Duodenal mucosa (tissue), 2 donors: ENCODE measurements at regions not wholly inside any gene's neighbourhood (a gene's known extent, or its start where the extent isn't known, plus 50 kb on each side); places are given as distances from the start of the nearest gene placed in this dataset.

Experiments used
- H3K27ac ChIP-seq: one replicate; pipeline ENCODE4 v1.7.0; 2013; ENCODE audit warnings: low read depth, low read length
- H3K27me3 ChIP-seq, 2 donors: one replicate each; pipeline ENCODE4 v1.7.0; 2013; ENCODE audit warnings: low read length in 2 of 2, control low read depth in 1 of 2; ENCODE audit not compliant: insufficient read depth in 2 of 2, control insufficient read depth in 1 of 2
- H3K36me3 ChIP-seq, 2 donors: one replicate each; pipeline ENCODE4 v1.7.0; 2013; ENCODE audit warnings: low read length in 2 of 2, control low read depth in 1 of 2; ENCODE audit not compliant: insufficient read depth in 2 of 2, control insufficient read depth in 1 of 2
- H3K4me1 ChIP-seq, 2 donors: one replicate each; pipeline ENCODE4 v1.7.0; 2013; ENCODE audit warnings: low read length in 2 of 2, control low read depth in 1 of 2; ENCODE audit not compliant: insufficient read depth in 2 of 2, control insufficient read depth in 1 of 2
- H3K4me3 ChIP-seq, 2 donors: one replicate each; pipeline ENCODE4 v1.7.0; 2013; ENCODE audit warnings: low read length in 2 of 2, low read depth in 1 of 2
- H3K9ac ChIP-seq, 2 donors: one replicate each; pipeline ENCODE4 v1.7.0; 2013; ENCODE audit warnings: low read length in 2 of 2, low read depth in 1 of 2
- H3K9me3 ChIP-seq, 2 donors: one replicate each; pipeline ENCODE4 v1.7.0; 2013; ENCODE audit warnings: low read length in 2 of 2, control low read depth in 1 of 2; ENCODE audit not compliant: control insufficient read depth in 1 of 2

DNA sequence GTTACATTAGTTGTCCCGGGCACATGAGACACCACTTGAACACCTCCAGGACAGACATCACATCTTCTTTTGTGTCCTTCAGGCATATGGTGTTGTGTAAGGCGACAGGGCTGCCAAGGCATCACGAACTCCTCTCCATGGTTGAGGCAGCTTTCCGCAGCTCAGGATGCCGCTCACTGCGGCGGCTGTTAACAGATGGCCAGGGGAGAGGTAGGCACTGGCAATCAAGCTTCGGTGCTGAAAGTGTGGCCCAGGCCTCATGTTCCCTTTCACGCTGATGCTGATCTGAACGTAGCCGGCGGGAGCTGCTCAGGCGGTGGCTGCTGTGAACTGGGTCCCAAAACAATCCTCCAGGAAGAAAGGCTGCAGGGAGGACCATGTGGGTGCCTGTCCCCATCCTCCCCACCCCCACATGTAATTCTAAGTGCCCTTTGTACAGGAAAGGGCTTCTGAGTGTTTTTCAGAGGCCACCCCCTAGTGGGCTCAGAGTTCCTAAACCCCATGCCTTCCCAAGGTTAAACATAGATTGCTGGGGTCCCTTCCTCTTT is 287.1 kb upstream of the AJAP1 start:
- Histone ChIP-seq H3K9ac (no peak overlapping the region), H3K9me3 (peaks cover 0 to 5% of the 10 kb centered on the region in 2 donors), H3K36me3 (no peaks in the 10 kb centered on the region)

GRCh38 chr1:4369335-4369734 is 285.1 kb upstream of the AJAP1 start:
- H3K4me1 ChIP-seq, result no peaks in the 10 kb centered on the region
- no peak overlapping the region for H3K9ac ChIP-seq
- H3K4me3 ChIP-seq, result no peak overlapping the region
- no peaks in the 10 kb centered on the region for H3K27me3 ChIP-seq
- no peak overlapping the region for H3K27ac ChIP-seq
- H3K9me3 ChIP-seq, result no peaks in the 10 kb centered on the region
- H3K36me3 ChIP-seq, result no peaks in the 10 kb centered on the region

More for the DNA sequence above, 287.1 kb upstream of the AJAP1 start:
- no peak overlapping the region for H3K27ac ChIP-seq
- no peaks in the 10 kb centered on the region for H3K4me1 ChIP-seq
- no peaks in the 10 kb centered on the region for H3K27me3 ChIP-seq
- no peak overlapping the region for H3K4me3 ChIP-seq

GRCh38 chr1:4371849-4372248 is 282.6 kb upstream of the AJAP1 start:
- Histone ChIP-seq H3K4me1 (no peaks in the 10 kb centered on the region), H3K9ac (no peak overlapping the region), H3K36me3 (no peaks in the 10 kb centered on the region), H3K9me3 (no peaks in the 10 kb centered on the region), H3K4me3 (no peak overlapping the region), H3K27me3 (no peaks in the 10 kb centered on the region), H3K27ac (no peak overlapping the region)

DNA sequence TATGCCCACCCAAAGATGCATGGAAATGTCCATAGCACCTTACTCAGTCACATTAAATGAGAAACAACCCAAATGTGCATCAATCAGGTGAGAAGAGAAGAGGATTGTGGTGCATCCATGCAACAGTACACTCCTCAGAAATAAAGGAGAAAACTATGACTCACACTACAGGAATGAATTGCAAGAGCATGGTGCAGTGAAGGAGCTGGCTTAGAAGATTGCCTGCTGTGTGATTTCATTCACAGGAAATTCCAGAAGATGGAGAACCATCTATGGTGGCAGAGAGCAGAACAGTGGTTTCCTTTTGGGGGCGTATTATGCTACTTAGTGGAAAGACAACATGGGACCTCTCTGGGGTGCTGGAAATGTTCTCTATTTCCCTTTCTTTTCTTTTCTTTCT is 278.6 kb upstream of the AJAP1 start:
- H3K27me3 ChIP-seq, result no peaks in the 10 kb centered on the region
- no peak overlapping the region for H3K9ac ChIP-seq
- H3K4me1 ChIP-seq, result no peaks in the 10 kb centered on the region
- no peak overlapping the region for H3K27ac ChIP-seq
- H3K4me3 ChIP-seq, result no peak overlapping the region
- H3K36me3 ChIP-seq, result no peaks in the 10 kb centered on the region
- peaks cover 0 to 5% of the 10 kb centered on the region in 2 donors for H3K9me3 ChIP-seq

GRCh38 chr1:4379451-4380175 is 274.8 kb upstream of the AJAP1 start:
- Histone ChIP-seq H3K9ac (no peak overlapping the region), H3K36me3 (no peaks in the 10 kb centered on the region), H3K9me3 (peaks cover 10 to 25% of the 10 kb centered on the region in 2 donors), H3K27ac (no peak overlapping the region), H3K27me3 (no peaks in the 10 kb centered on the region), H3K4me1 (no peaks in the 10 kb centered on the region), H3K4me3 (no peak overlapping the region)

DNA sequence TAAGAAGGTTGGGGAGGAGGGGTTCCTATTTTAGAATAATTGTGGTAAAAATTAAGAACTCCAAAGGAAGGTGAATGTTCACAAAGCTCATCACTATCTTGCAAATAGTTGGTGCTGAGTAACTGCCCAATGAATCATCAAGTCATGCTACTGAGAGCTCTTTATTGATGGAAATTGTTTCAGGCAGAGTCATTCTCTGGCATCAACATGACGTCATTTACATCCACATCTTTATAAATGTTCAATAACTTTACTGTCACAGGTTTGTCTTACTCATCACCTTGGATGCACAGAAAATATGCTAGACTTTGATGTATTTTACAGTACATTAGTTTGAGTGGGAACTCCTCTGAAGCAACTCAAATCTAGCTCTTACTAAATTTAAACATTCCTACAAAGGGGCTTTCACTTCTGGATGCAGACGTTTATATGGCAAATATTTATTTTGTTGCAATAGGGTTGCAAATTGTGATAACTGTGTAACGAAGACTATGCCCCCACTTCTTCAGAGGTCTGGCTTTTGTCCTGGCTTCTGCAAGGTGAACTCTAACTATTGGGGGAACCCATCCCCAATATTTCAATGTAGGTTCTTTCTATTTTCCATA is 273.7 kb upstream of the AJAP1 start:
- H3K9ac ChIP-seq, result no peak overlapping the region
- no peaks in the 10 kb centered on the region for H3K27me3 ChIP-seq
- no peak overlapping the region for H3K27ac ChIP-seq
- no peaks in the 10 kb centered on the region for H3K36me3 ChIP-seq
- no peak overlapping the region for H3K4me3 ChIP-seq
- peaks cover 10 to 25% of the 10 kb centered on the region in 2 donors for H3K9me3 ChIP-seq
- no peaks in the 10 kb centered on the region for H3K4me1 ChIP-seq

DNA sequence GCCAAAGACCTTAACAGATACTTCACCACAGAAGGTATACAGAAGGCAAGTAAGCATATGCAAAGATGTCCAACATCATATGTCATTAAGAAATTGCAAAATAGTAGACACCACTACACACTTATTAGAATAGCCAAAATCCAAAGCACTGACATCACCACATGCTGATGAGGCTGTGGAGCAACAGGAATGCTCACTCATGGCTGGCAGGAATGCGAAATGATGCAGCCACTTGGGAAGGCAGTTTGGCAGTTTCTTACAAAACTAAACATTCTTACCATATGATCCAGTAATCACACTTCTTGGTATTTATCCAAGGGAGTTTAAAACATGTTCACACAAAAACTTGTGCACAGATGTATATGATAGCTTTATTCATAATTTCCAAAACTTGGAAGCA is 261.2 kb upstream of the AJAP1 start:
- no peak overlapping the region for H3K9ac ChIP-seq
- H3K27me3 ChIP-seq, result no peaks in the 10 kb centered on the region
- H3K27ac ChIP-seq, result no peak overlapping the region
- peaks cover 4% of the 10 kb centered on the region in 2 donors for H3K9me3 ChIP-seq
- no peak overlapping the region for H3K4me3 ChIP-seq
- H3K4me1 ChIP-seq, result no peaks in the 10 kb centered on the region
- no peaks in the 10 kb centered on the region for H3K36me3 ChIP-seq

DNA sequence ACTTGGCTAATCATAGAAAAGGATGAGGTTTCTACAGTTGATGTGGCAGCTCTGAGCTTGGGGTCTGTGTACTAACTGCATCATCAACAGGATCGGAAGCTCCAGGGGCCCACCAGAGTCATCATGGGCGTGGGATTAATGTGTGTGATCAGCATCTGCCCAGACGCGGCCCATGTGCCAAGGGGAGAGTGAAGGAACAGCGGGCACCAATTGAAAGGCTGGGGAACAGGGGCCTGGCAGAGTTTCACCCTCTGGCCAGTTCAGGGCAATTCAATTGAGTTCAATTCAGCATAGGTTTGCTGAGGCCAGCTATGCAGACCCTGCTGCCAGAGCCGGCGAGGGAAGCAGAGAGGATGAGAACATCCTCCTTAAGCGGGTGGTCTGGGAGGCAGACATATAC is 260.0 kb upstream of the AJAP1 start:
- no peak overlapping the region for H3K9ac ChIP-seq
- H3K27me3 ChIP-seq, result no peaks in the 10 kb centered on the region
- H3K9me3 ChIP-seq, result peaks cover 4% of the 10 kb centered on the region in 2 donors
- H3K4me1 ChIP-seq, result no peaks in the 10 kb centered on the region
- no peak overlapping the region for H3K4me3 ChIP-seq
- no peaks in the 10 kb centered on the region for H3K36me3 ChIP-seq
- H3K27ac ChIP-seq, result no peak overlapping the region

- Histone ChIP-seq H3K9ac (no peak overlapping the region), H3K36me3 (no peaks in the 10 kb centered on the region), H3K4me1 (no peaks in the 10 kb centered on the region), H3K9me3 (peaks cover 4% of the 10 kb centered on the region in 2 donors), H3K4me3 (no peak overlapping the region), H3K27ac (no peak overlapping the region), H3K27me3 (no peaks in the 10 kb centered on the region)
Measured at GRCh38 chr1:4395158-4395557, 259.3 kb upstream of the AJAP1 start.

DNA sequence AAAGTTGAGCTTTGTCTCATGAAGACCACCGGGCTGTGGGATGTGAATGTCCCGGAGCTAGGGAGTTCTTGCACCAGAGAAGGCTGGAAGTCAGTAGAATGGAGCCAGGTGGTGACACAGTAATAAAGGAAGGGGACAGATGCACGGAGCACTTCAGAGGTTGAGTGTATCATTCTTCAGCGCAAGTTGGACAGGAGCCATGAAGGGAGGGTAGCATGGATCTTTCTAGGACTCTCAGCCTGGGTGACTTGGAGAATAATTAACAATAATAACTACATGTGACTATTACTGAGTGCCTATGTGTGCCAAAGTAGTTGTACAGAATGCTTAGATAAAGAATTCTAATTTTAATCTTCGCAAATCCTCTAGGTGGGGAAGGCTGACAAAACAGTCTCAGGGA is 258.7 kb upstream of the AJAP1 start:
- no peaks in the 10 kb centered on the region for H3K36me3 ChIP-seq
- no peak overlapping the region for H3K9ac ChIP-seq
- H3K4me3 ChIP-seq, result no peak overlapping the region
- H3K27ac ChIP-seq, result no peak overlapping the region
- H3K4me1 ChIP-seq, result no peaks in the 10 kb centered on the region
- peaks cover 4% of the 10 kb centered on the region in 2 donors for H3K9me3 ChIP-seq
- H3K27me3 ChIP-seq, result no peaks in the 10 kb centered on the region
